ENCODE measurements at regions not wholly inside any gene's neighbourhood (a gene's known extent, or its start where the extent isn't known, plus 50 kb on each side); places are given as distances from the start of the nearest gene placed in this dataset.

- Histone ChIP-seq H4K5ac (ENCODE audit: low read depth, low read length) (no peak overlapping the region), H2BK15ac (ENCODE audit: low read depth, low read length) (no peak overlapping the region), H3K9me1 (ENCODE audit: insufficient read depth, low read length) (no peaks in the 10 kb centered on the region), H3K4ac (ENCODE audit: low read depth, low read length) (no peak overlapping the region), H3K27me3 (ENCODE audit: control insufficient read depth, insufficient read depth, low read length) (no peaks in the 10 kb centered on the region), H3K4me1 (ENCODE audit: control insufficient read depth, insufficient read depth, low read length) (no peaks in the 10 kb centered on the region), H2BK5ac (ENCODE audit: low read depth, low read length, poor library complexity, severe bottlenecking) (no peak overlapping the region), H3K36me3 (ENCODE audit: control insufficient read depth, insufficient read depth, low read length) (no peaks in the 10 kb centered on the region), H3K27ac (ENCODE audit: insufficient read depth, low read length) (no peak overlapping the region), H3K79me1 (ENCODE audit: low read depth in 1 of 2, low read length in 2 of 2) (no peaks in the 10 kb centered on the region), H3K4me2 (ENCODE audit: low read depth, low read length) (no peak overlapping the region), H3K4me3 (ENCODE audit: insufficient read depth, low read depth, low read length) (no peak overlapping the region), H2BK20ac (ENCODE audit: low read depth, low read length) (no peak overlapping the region), H2AK9ac (replicated peaks; ENCODE audit: low read depth, low read length, poor library complexity) (no peak overlapping the region), H4K91ac (ENCODE audit: insufficient read depth, low read depth, low read length) (no peak overlapping the region), H3K9me3 (ENCODE audit: control insufficient read depth, insufficient read depth, low read length) (0 out of 2 replicates have a peak, but pooled peaks cover 2% of the 10 kb centered on the region), H2AK5ac (ENCODE audit: low read depth, low read length) (no peak overlapping the region), H2BK120ac (ENCODE audit: low read depth, low read length) (no peak overlapping the region), H3K9ac (ENCODE audit: low read depth, low read length) (no peak overlapping the region), H3K56ac (ENCODE audit: extremely low read depth, insufficient read depth, low read length) (no peak overlapping the region), H3K23ac (ENCODE audit: low read depth, low read length) (no peak overlapping the region), H4K8ac (ENCODE audit: low read depth in 2 of 2, low read length in 2 of 2) (no peak overlapping the region), H3K14ac (replicated peaks; ENCODE audit: low read depth, low read length) (no peak overlapping the region), H4K20me1 (ENCODE audit: insufficient read depth, low read length) (no peaks in the 10 kb centered on the region), H3K18ac (ENCODE audit: low read depth, low read length) (no peak overlapping the region), H2AFZ (replicated peaks; ENCODE audit: low read length, poor library complexity) (no peak overlapping the region)
- BruUV-seq (replicated peaks): no TSS peak
- CTCF ChIA-PET: no interaction called here
- DNase-seq: no peak
- dilution Hi-C loops (cut with HindIII; ENCODE audit: low sequenced_read_pairs, unreplicated experiment): no loop called here
- intact Hi-C loops (cut with micrococcal nuclease): no loop called here
- POLR2A ChIA-PET (ENCODE audit: unreplicated experiment): no interaction called here
- TF ChIP-seq BHLHE40 (IDR thresholded peaks at IDR 0.05; ENCODE audit: low read depth, low read length): no peak
- TF ChIP-seq FOS (IDR thresholded peaks at IDR 0.05; ENCODE audit: low read depth, low read length): no peak
- TF ChIP-seq, protein P1, sequence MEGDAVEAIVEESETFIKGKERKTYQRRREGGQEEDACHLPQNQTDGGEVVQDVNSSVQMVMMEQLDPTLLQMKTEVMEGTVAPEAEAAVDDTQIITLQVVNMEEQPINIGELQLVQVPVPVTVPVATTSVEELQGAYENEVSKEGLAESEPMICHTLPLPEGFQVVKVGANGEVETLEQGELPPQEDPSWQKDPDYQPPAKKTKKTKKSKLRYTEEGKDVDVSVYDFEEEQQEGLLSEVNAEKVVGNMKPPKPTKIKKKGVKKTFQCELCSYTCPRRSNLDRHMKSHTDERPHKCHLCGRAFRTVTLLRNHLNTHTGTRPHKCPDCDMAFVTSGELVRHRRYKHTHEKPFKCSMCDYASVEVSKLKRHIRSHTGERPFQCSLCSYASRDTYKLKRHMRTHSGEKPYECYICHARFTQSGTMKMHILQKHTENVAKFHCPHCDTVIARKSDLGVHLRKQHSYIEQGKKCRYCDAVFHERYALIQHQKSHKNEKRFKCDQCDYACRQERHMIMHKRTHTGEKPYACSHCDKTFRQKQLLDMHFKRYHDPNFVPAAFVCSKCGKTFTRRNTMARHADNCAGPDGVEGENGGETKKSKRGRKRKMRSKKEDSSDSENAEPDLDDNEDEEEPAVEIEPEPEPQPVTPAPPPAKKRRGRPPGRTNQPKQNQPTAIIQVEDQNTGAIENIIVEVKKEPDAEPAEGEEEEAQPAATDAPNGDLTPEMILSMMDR (conservative IDR thresholded peaks at IDR 0.05; ENCODE audit: low read depth, low read length): no peak
- TF ChIP-seq USF2 (IDR thresholded peaks at IDR 0.05; ENCODE audit: low read depth, low read length): no peak
- no peak for TF ChIP-seq RFX5 (IDR thresholded peaks at IDR 0.05; ENCODE audit: low read depth, low read length)
- TF ChIP-seq MXI1 (IDR thresholded peaks at IDR 0.05; ENCODE audit: borderline replicate concordance, low read depth, low read length): no peak
- no peak for TF ChIP-seq ELK1 (IDR thresholded peaks at IDR 0.05; ENCODE audit: borderline replicate concordance, low read depth, low read length)
- in situ Hi-C loops (cut with MboI; ENCODE audit: low sequenced_read_pairs): no loop called here
- ATAC-seq (ENCODE audit: low read depth): no peak
Measured at GRCh38 chr4:11839889-11840288, 411.2 kb upstream of the HS3ST1 start.
